ENCODE measurements at regions not wholly inside any gene's neighbourhood (a gene's known extent, or its start where the extent isn't known, plus 50 kb on each side); places are given as distances from the start of the nearest gene placed in this dataset.

DNA sequence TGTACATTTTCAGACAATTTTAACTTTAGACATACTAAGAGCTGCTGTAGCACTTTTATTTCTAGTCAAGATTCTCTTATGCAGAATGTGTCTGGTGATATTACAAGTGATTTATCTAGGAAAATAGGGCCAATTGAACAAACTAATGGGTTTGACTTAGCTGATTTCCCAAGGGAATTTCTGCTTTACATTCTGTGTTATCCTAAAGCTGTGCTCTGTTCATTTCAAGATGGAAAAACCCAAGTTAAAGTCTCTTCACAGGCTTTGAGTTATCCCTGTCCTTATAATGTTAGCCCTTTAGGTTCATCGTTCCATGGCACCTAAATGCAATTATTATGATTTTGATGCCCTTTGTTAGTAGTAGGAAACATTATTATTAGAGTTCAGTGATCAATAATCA, 704.9 kb upstream of the CDH18 start:
- Mint-ChIP-seq H3K36me3 (ENCODE audit: low read depth) (no peaks in the 10 kb centered on the region), H3K4me3 (no peak overlapping the region), H3K27me3 (no peaks in the 10 kb centered on the region), H3K27ac (no peak overlapping the region), H3K9me3 (peaks cover 9% of the 10 kb centered on the region), H3K4me1 (ENCODE audit: low read depth) (no peaks in the 10 kb centered on the region)
- no peaks in the 10 kb centered on the region for H3K36me3 ChIP-seq (ENCODE audit: insufficient read depth, low read length)
- ATAC-seq (ENCODE audit: poor library complexity) (no peak), DNase-seq (no peak)
- H3K9me3 ChIP-seq (ENCODE audit: control insufficient read depth in 1 of 2, insufficient read depth in 1 of 2, low read length in 2 of 2), result peaks cover 0 to 4% of the 10 kb centered on the region in 2 experiments
- ChIA-PET CTCF (no interaction called here), POLR2A (no interaction called here)
- intact Hi-C loops (cut with DNase I, micrococcal nuclease), result no loop called here
- H3K27ac ChIP-seq (ENCODE audit: low read depth in 1 of 2, low read length in 2 of 2), result no peak overlapping the region
- no peaks in the 10 kb centered on the region for H3K4me1 ChIP-seq (ENCODE audit: insufficient read depth, low read length)
- no peaks in the 10 kb centered on the region for H3K27me3 ChIP-seq (ENCODE audit: control insufficient read depth in 1 of 2, insufficient read depth in 2 of 2, low read length in 2 of 2)
- H3K4me3 ChIP-seq (ENCODE audit: low read length), result no peak overlapping the region
- no peak for TF ChIP-seq CTCF (IDR thresholded peaks at IDR 0.05)

GRCh38 chr5:20683241-20683940, 695.4 kb upstream of the CDH18 start:
- Histone ChIP-seq H3K4me3 (ENCODE audit: low read length) (no peak overlapping the region), H3K27me3 (ENCODE audit: control insufficient read depth in 1 of 2, insufficient read depth in 2 of 2, low read length in 2 of 2) (no peaks in the 10 kb centered on the region), H3K36me3 (ENCODE audit: insufficient read depth, low read length) (no peaks in the 10 kb centered on the region), H3K27ac (ENCODE audit: low read depth in 1 of 2, low read length in 2 of 2) (no peak overlapping the region), H3K9me3 (ENCODE audit: control insufficient read depth in 1 of 2, insufficient read depth in 1 of 2, low read length in 2 of 2) (no peaks in the 10 kb centered on the region), H3K4me1 (ENCODE audit: insufficient read depth, low read length) (no peaks in the 10 kb centered on the region)
- ATAC-seq (ENCODE audit: poor library complexity) (no peak), DNase-seq (no peak)
- Mint-ChIP-seq H3K36me3 (ENCODE audit: low read depth) (no peaks in the 10 kb centered on the region), H3K4me3 (no peak overlapping the region), H3K27me3 (no peaks in the 10 kb centered on the region), H3K27ac (no peak overlapping the region), H3K9me3 (peaks cover 7% of the 10 kb centered on the region), H3K4me1 (ENCODE audit: low read depth) (no peaks in the 10 kb centered on the region)
- intact Hi-C loops (cut with DNase I, micrococcal nuclease), result no loop called here
- no peak for TF ChIP-seq CTCF (IDR thresholded peaks at IDR 0.05)
- POLR2A ChIA-PET, result no interaction called here
- CTCF ChIA-PET, result no interaction called here

DNA sequence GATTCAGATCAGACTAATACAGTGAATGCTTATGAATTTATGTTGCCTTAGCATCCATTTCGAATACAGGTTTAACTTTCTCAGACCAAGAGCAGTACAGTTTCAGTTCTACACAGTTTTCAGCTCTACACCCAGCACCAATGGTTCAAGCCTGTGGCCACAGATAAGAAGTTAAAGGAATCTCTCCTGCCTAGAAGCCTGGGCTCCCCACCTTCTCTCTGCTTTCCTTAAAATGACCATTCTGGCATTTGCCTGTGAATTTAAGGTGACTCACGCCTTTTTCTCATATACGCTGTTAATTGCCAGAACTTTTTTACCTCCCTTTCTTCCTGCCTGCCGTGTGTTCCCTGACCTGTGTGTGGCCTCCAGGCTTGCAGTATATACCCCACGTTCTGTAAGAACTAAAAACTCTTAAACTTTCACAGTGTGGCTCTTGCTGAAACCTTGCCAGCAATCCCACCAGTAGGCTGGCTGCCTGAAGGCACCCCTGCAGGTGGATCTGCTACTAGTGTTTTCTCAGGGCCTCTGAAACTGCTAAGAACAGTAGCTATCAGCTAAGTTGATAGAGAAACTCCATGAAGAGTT, 692.8 kb upstream of the CDH18 start:
- Histone ChIP-seq H3K4me3 (ENCODE audit: low read length) (no peak overlapping the region), H3K9me3 (ENCODE audit: control insufficient read depth in 1 of 2, insufficient read depth in 1 of 2, low read length in 2 of 2) (peaks cover 0 to 5% of the 10 kb centered on the region in 2 experiments), H3K27ac (ENCODE audit: low read depth in 1 of 2, low read length in 2 of 2) (no peak overlapping the region), H3K4me1 (ENCODE audit: insufficient read depth, low read length) (no peaks in the 10 kb centered on the region), H3K36me3 (ENCODE audit: insufficient read depth, low read length) (no peaks in the 10 kb centered on the region), H3K27me3 (ENCODE audit: control insufficient read depth in 1 of 2, insufficient read depth in 2 of 2, low read length in 2 of 2) (no peaks in the 10 kb centered on the region)
- H3K27ac Mint-ChIP-seq, result no peak overlapping the region
- ChIA-PET POLR2A (no interaction called here), CTCF (no interaction called here)
- no peaks in the 10 kb centered on the region for H3K4me1 Mint-ChIP-seq (ENCODE audit: low read depth)
- no peaks in the 10 kb centered on the region for H3K27me3 Mint-ChIP-seq
- intact Hi-C loops (cut with DNase I, micrococcal nuclease), result no loop called here
- TF ChIP-seq CTCF (IDR thresholded peaks at IDR 0.05), result no peak
- no peaks in the 10 kb centered on the region for H3K36me3 Mint-ChIP-seq (ENCODE audit: low read depth)
- H3K9me3 Mint-ChIP-seq, result peaks cover 4% of the 10 kb centered on the region
- DNase-seq (no peak), ATAC-seq (ENCODE audit: poor library complexity) (no peak)
- H3K4me3 Mint-ChIP-seq, result no peak overlapping the region
